SK-N-SH (cell line): ENCODE measurements at regions not wholly inside any gene's neighbourhood (a gene's known extent, or its start where the extent isn't known, plus 50 kb on each side); places are given as distances from the start of the nearest gene placed in this dataset.

Experiments used
- CTCF ChIA-PET: fragments of 300-600, 350-600 bp; formaldehyde crosslinking; extraction: SDS; loops from one replicate; lab custom pipeline; 2021; lab: Yijun Ruan, JAX
- POLR2A ChIA-PET: fragments of 350-600 bp; sonication (Branson Sonifier 250); formaldehyde crosslinking; extraction: SDS; loops from one replicate; lab custom pipeline; 2020; ENCODE audit warnings: antibody characterized with exemption, inconsistent platforms; lab: Yijun Ruan, JAX
- DNase-seq: peaks from one replicate; pipeline ENCODE4 v3.0.0; 2012
- H2AFZ ChIP-seq: fragments of 200-600 bp; sonication (generic); 2 replicates; pipeline ENCODE4 v1.8.1; 2016; ENCODE audit warnings: antibody characterized with exemption, mild to moderate bottlenecking, low read depth
- H3F3A ChIP-seq: fragments of 200-600 bp; sonication (generic); replicated peaks from 2 replicates; pipeline ENCODE3; 2016; ENCODE audit warnings: antibody characterized with exemption, mild to moderate bottlenecking; ENCODE audit not compliant: insufficient read depth
- H3K27ac ChIP-seq, 2 experiments: fragments of 200-500 bp in 1 of 2; fragments of 200-600 bp in 1 of 2; sonication (Bioruptor generic) in 1 of 2; sonication (generic), shearing (Covaris generic) in 1 of 2; 2 replicates each; pipeline versions ENCODE4 v1.5.1 to v1.6.1; 2014 to 2016; ENCODE audit warnings: low read depth in 2 of 2, inconsistent platforms in 1 of 2, low read length in 1 of 2, mild to moderate bottlenecking in 1 of 2, mixed read lengths in 1 of 2
- H3K27me3 ChIP-seq: fragments of 200-600 bp; sonication (generic), shearing (Covaris generic); 2 replicates; pipeline ENCODE4 v1.6.1; 2016; ENCODE audit warnings: mixed run types; ENCODE audit not compliant: insufficient read depth
- H3K36me3 ChIP-seq, 2 experiments: fragments of 200-500 bp in 1 of 2; fragments of 200-600 bp in 1 of 2; sonication (Bioruptor generic) in 1 of 2; sonication (generic) in 1 of 2; replicated peaks in 1 of 2; 2 replicates each; pipeline versions ENCODE3 to v1.5.1; 2014 to 2016; ENCODE audit warnings: low read length in 1 of 2, mild to moderate bottlenecking in 1 of 2; ENCODE audit not compliant: insufficient read depth in 2 of 2, control insufficient read depth in 1 of 2
- H3K4me1 ChIP-seq, 2 experiments: fragments of 200-500 bp in 1 of 2; fragments of 200-600 bp in 1 of 2; sonication (Bioruptor generic) in 1 of 2; sonication (generic), shearing (Covaris generic) in 1 of 2; 2 replicates each; pipeline versions ENCODE4 v1.5.1 to v1.6.1; 2014 to 2016; ENCODE audit warnings: low read depth in 1 of 2, low read length in 1 of 2, mixed run types in 1 of 2; ENCODE audit not compliant: insufficient read depth in 2 of 2, control insufficient read depth in 1 of 2
- H3K4me2 ChIP-seq: fragments of 200-600 bp; sonication (generic), shearing (Covaris generic); 2 replicates; pipeline ENCODE4 v1.6.1; 2017; ENCODE audit warnings: mixed run types
- H3K4me3 ChIP-seq, 2 experiments: fragments of 200-500 bp in 1 of 2; fragments of 200-600 bp in 1 of 2; sonication (Bioruptor generic) in 1 of 2; sonication (generic), shearing (Covaris generic) in 1 of 2; 2 replicates each; pipeline versions ENCODE4 v1.5.1 to v1.8.1; 2014 to 2016; ENCODE audit warnings: low read depth in 2 of 2, inconsistent platforms in 1 of 2, low read length in 1 of 2, mild to moderate bottlenecking in 1 of 2, mixed read lengths in 1 of 2, moderate library complexity in 1 of 2
- H3K79me2 ChIP-seq: fragments of 200-600 bp; sonication (generic); 2 replicates; pipeline ENCODE4 v1.8.1; 2017; ENCODE audit warnings: mild to moderate bottlenecking; ENCODE audit not compliant: insufficient read depth
- H3K9ac ChIP-seq: fragments of 200-600 bp; sonication (generic); 2 replicates; pipeline ENCODE4 v1.6.1; 2017; ENCODE audit warnings: mixed run types
- H3K9me2 ChIP-seq: fragments of 200-600 bp; sonication (generic); 2 replicates; pipeline ENCODE4 v1.6.1; 2017; ENCODE audit warnings: mixed run types
- H3K9me3 ChIP-seq: fragments of 200-600 bp; sonication (generic); 2 replicates; pipeline ENCODE4 v1.6.1; 2017; ENCODE audit warnings: mixed run types, mild to moderate bottlenecking, moderate library complexity
- H4K20me1 ChIP-seq: fragments of 200-600 bp; sonication (generic); 2 replicates; pipeline ENCODE4 v1.6.1; 2017; ENCODE audit warnings: mild to moderate bottlenecking, mixed run types; ENCODE audit not compliant: insufficient read depth
- GABPA ChIP-seq: IDR thresholded peaks from 2 replicates; pipeline ENCODE4 v1.4.0; 2012; ENCODE audit warnings: low read depth, mild to moderate bottlenecking
- JUND ChIP-seq: IDR thresholded peaks from 2 replicates; pipeline ENCODE4 v1.4.0; 2012
- MEF2A ChIP-seq: IDR thresholded peaks from 2 replicates; pipeline ENCODE4 v1.4.0; 2012; ENCODE audit warnings: low read depth, borderline replicate concordance
- RAD21 ChIP-seq: IDR thresholded peaks from 2 replicates; pipeline ENCODE4 v1.6.1; 2012; ENCODE audit warnings: mild to moderate bottlenecking, low read length
- REST ChIP-seq: IDR thresholded peaks from 2 replicates; pipeline ENCODE4 v1.6.1; 2012; ENCODE audit warnings: mild to moderate bottlenecking, low read depth, low read length, moderate library complexity
- RXRA ChIP-seq: IDR thresholded peaks from 2 replicates; pipeline ENCODE4 v1.4.0; 2012; ENCODE audit warnings: low read depth, mild to moderate bottlenecking, borderline replicate concordance
- SIN3A ChIP-seq: IDR thresholded peaks from 2 replicates; pipeline ENCODE4 v1.6.1; 2012; ENCODE audit warnings: low read depth, mild to moderate bottlenecking, low read length, moderate library complexity, borderline replicate concordance
- USF1 ChIP-seq: IDR thresholded peaks from 2 replicates; pipeline ENCODE4 v1.4.0; 2012; ENCODE audit warnings: low read depth, borderline replicate concordance
- ZBTB33 ChIP-seq: IDR thresholded peaks from 2 replicates; pipeline ENCODE4 v1.4.0; 2012; ENCODE audit warnings: low read depth, borderline replicate concordance
- WGBS: methylation state at CpG from one replicate; pipeline ENCODE4 v1.1.6; 2017; ENCODE audit warnings: low lambda C conversion rate; 5-methylcytosine and 5-hydroxymethylcytosine counted together

GRCh38 chr7:15914611-15915010, 228.1 kb upstream of the MEOX2 start (continued):
- TF ChIP-seq RXRA (no peak), ZBTB33 (no peak)

GRCh38 chr7:15906436-15906835, 220.0 kb upstream of the MEOX2 start:
- H3K79me2 ChIP-seq: no peaks in the 10 kb centered on the region
- H4K20me1 ChIP-seq: no peaks in the 10 kb centered on the region
- TF ChIP-seq RXRA: no peak
- TF ChIP-seq RAD21: no peak
- no peak for TF ChIP-seq GABPA
- TF ChIP-seq MEF2A: no peak
- TF ChIP-seq ZBTB33: no peak
- no peak for TF ChIP-seq JUND
- TF ChIP-seq, all 33 proteins: peak for 0
- no peaks in the 10 kb centered on the region for H3K9me2 ChIP-seq
- ChIA-PET POLR2A (no interaction called here), CTCF (no interaction called here)
- no peak overlapping the region for H3K4me2 ChIP-seq
- H3K27ac ChIP-seq: no peak overlapping the region
- H3F3A ChIP-seq: no peaks in the 10 kb centered on the region
- H3K27me3 ChIP-seq: peaks cover 10% of the 10 kb centered on the region; the same call in 1 of the 2 replicates
- DNase-seq: no peak
- no peak overlapping the region for H2AFZ ChIP-seq
- H3K4me3 ChIP-seq: no peak overlapping the region
- no peaks in the 10 kb centered on the region for H3K9me3 ChIP-seq
- H3K36me3 ChIP-seq: no peaks in the 10 kb centered on the region
- H3K9ac ChIP-seq: no peak overlapping the region
- WGBS: 8% methylated on average over 1 of the region's 1 CpG
- no peaks in the 10 kb centered on the region for H3K4me1 ChIP-seq

- Histone ChIP-seq H3K4me1 (no peaks in the 10 kb centered on the region), H2AFZ (no peak overlapping the region), H3K79me2 (no peaks in the 10 kb centered on the region), H3K27ac (no peak overlapping the region), H4K20me1 (no peaks in the 10 kb centered on the region), H3F3A (no peaks in the 10 kb centered on the region), H3K27me3 (peaks cover 10% of the 10 kb centered on the region; the same call in 1 of the 2 replicates), H3K9me2 (no peaks in the 10 kb centered on the region), H3K36me3 (no peaks in the 10 kb centered on the region), H3K4me3 (no peak overlapping the region), H3K9ac (no peak overlapping the region), H3K4me2 (no peak overlapping the region), H3K9me3 (no peaks in the 10 kb centered on the region)
- TF ChIP-seq ZBTB33: no peak
- no peak for TF ChIP-seq USF1
- no peak for TF ChIP-seq RXRA
- TF ChIP-seq SIN3A: no peak
- no peak for TF ChIP-seq REST
- CTCF ChIA-PET: no interaction called here
- no peak for DNase-seq
- WGBS: 5% methylated on average over 8 of the region's 8 CpGs
- POLR2A ChIA-PET: no interaction called here
Measured at GRCh38 chr7:15905251-15906040, 219.0 kb upstream of the MEOX2 start.
